OCI-LY1 (cell line): ENCODE measurements at regions not wholly inside any gene's neighbourhood (a gene's known extent, or its start where the extent isn't known, plus 50 kb on each side); places are given as distances from the start of the nearest gene placed in this dataset.

Experiments used
- H2AFZ ChIP-seq: fragments of 200-600 bp; sonication (generic), shearing (Covaris generic); 2 replicates; pipeline ENCODE4 v1.6.0; 2014; ENCODE audit warnings: antibody characterized with exemption, mild to moderate bottlenecking, low read length
- H3F3A ChIP-seq: fragments of 200-600 bp; sonication (generic), shearing (Covaris generic); 2 replicates; pipeline ENCODE4 v1.6.0; 2014; ENCODE audit warnings: mild to moderate bottlenecking, antibody characterized with exemption, low read length, moderate library complexity; ENCODE audit not compliant: insufficient read depth
- H3K27ac ChIP-seq: fragments of 200-600 bp; sonication (generic); 2 replicates; pipeline ENCODE4 v1.5.1; 2014; ENCODE audit warnings: low read length, mixed run types, mild to moderate bottlenecking, low read depth; ENCODE audit not compliant: poor library complexity, severe bottlenecking
- H3K27me3 ChIP-seq: fragments of 200-600 bp; sonication (generic); 2 replicates; pipeline ENCODE4 v1.6.0; 2014; ENCODE audit warnings: antibody characterized with exemption, mild to moderate bottlenecking, low read length, moderate library complexity; ENCODE audit not compliant: insufficient read depth
- H3K36me3 ChIP-seq: fragments of 200-600 bp; sonication (generic); 2 replicates; pipeline ENCODE4 v1.6.1; 2014; ENCODE audit warnings: mild to moderate bottlenecking, antibody characterized with exemption, low read length, moderate library complexity, mixed read lengths; ENCODE audit not compliant: insufficient read depth
- H3K4me1 ChIP-seq: fragments of 200-600 bp; sonication (generic); 2 replicates; pipeline ENCODE4 v1.5.1; 2014; ENCODE audit warnings: mild to moderate bottlenecking, low read length, moderate library complexity; ENCODE audit not compliant: insufficient read depth, severe bottlenecking
- H3K4me2 ChIP-seq: fragments of 200-600 bp; sonication (generic), shearing (Covaris generic); 2 replicates; pipeline ENCODE4 v1.6.1; 2014; ENCODE audit warnings: low read length
- H3K4me3 ChIP-seq: fragments of 200-600 bp; sonication (generic); 2 replicates; pipeline ENCODE4 v1.5.1; 2014; ENCODE audit warnings: low read length, low read depth, mild to moderate bottlenecking, mixed read lengths; ENCODE audit not compliant: poor library complexity, severe bottlenecking
- H3K79me2 ChIP-seq: fragments of 200-600 bp; shearing (Covaris generic); 2 replicates; pipeline ENCODE4 v1.6.1; 2016; ENCODE audit warnings: mixed run types, low read length, mixed read lengths; ENCODE audit not compliant: insufficient read depth
- H3K9ac ChIP-seq: fragments of 200-600 bp; sonication (generic), shearing (Covaris generic); 2 replicates; pipeline ENCODE4 v1.6.1; 2014; ENCODE audit warnings: mild to moderate bottlenecking, low read length, mixed read lengths
- H3K9me2 ChIP-seq: fragments of 200-600 bp; sonication (generic), shearing (Covaris generic); 2 replicates; pipeline ENCODE4 v1.6.1; 2014; ENCODE audit warnings: low read depth, mild to moderate bottlenecking, low read length, mixed read lengths
- H3K9me3 ChIP-seq: fragments of 200-600 bp; shearing (Covaris generic); 2 replicates; pipeline ENCODE4 v1.6.1; 2014; ENCODE audit warnings: low read length, mixed read lengths
- H4K20me1 ChIP-seq: fragments of 200-600 bp; sonication (generic), shearing (Covaris generic); 2 replicates; pipeline ENCODE4 v1.6.0; 2016; ENCODE audit warnings: mild to moderate bottlenecking, low read length; ENCODE audit not compliant: insufficient read depth
- CTCF ChIP-seq: fragments of 200-600 bp; sonication (generic), shearing (Covaris generic); IDR thresholded peaks from 2 replicates; pipeline ENCODE4 v1.5.1; 2017; ENCODE audit warnings: mild to moderate bottlenecking, antibody characterized with exemption, low read length, moderate library complexity, mixed read lengths
- EZH2 ChIP-seq: fragments of 200-600 bp; sonication (generic), shearing (Covaris generic); IDR thresholded peaks from 2 replicates; pipeline ENCODE4 v1.8.0; 2017; ENCODE audit warnings: borderline replicate concordance, mixed run types, mild to moderate bottlenecking, antibody characterized with exemption, low read length, moderate library complexity, mixed read lengths

GRCh38 chr4:138697851-138698250, 317.7 kb upstream of the NOCT start:
- no peaks in the 10 kb centered on the region for H3K9me3 ChIP-seq
- H3K36me3 ChIP-seq: no peaks in the 10 kb centered on the region
- no peak overlapping the region for H3K4me3 ChIP-seq
- H4K20me1 ChIP-seq: no peaks in the 10 kb centered on the region
- H3K27me3 ChIP-seq: no peaks in the 10 kb centered on the region
- H3K4me1 ChIP-seq: no peaks in the 10 kb centered on the region
- no peak overlapping the region for H3K27ac ChIP-seq
- no peaks in the 10 kb centered on the region for H3K9me2 ChIP-seq
- H3K9ac ChIP-seq: no peak overlapping the region
- no peaks in the 10 kb centered on the region for H3K79me2 ChIP-seq
- H2AFZ ChIP-seq: no peak overlapping the region
- TF ChIP-seq CTCF: no peak
- no peak for TF ChIP-seq EZH2
- no peaks in the 10 kb centered on the region for H3F3A ChIP-seq
- H3K4me2 ChIP-seq: no peak overlapping the region

- no peaks in the 10 kb centered on the region for H4K20me1 ChIP-seq
- no peak overlapping the region for H3K4me2 ChIP-seq
- H3F3A ChIP-seq: no peaks in the 10 kb centered on the region
- no peaks in the 10 kb centered on the region for H3K9me2 ChIP-seq
- no peaks in the 10 kb centered on the region for H3K79me2 ChIP-seq
- H3K9me3 ChIP-seq: no peaks in the 10 kb centered on the region
- no peaks in the 10 kb centered on the region for H3K4me1 ChIP-seq
- no peak overlapping the region for H3K4me3 ChIP-seq
- no peak overlapping the region for H3K9ac ChIP-seq
- no peaks in the 10 kb centered on the region for H3K27me3 ChIP-seq
- no peak for TF ChIP-seq EZH2
- no peak for TF ChIP-seq CTCF
- no peaks in the 10 kb centered on the region for H3K36me3 ChIP-seq
- H2AFZ ChIP-seq: no peak overlapping the region
- no peak overlapping the region for H3K27ac ChIP-seq
Observed at GRCh38 chr4:138696771-138697170, 318.8 kb upstream of the NOCT start.

- Histone ChIP-seq H3K79me2 (no peaks in the 10 kb centered on the region), H3K27ac (no peak overlapping the region), H3K9ac (no peak overlapping the region), H2AFZ (no peak overlapping the region), H3K36me3 (no peaks in the 10 kb centered on the region), H3K9me2 (no peaks in the 10 kb centered on the region), H3K4me3 (no peak overlapping the region), H4K20me1 (no peaks in the 10 kb centered on the region), H3K9me3 (no peaks in the 10 kb centered on the region), H3K27me3 (no peaks in the 10 kb centered on the region), H3K4me2 (no peak overlapping the region), H3K4me1 (no peaks in the 10 kb centered on the region), H3F3A (no peaks in the 10 kb centered on the region)
- TF ChIP-seq EZH2 (no peak), CTCF (no peak)
Observed at GRCh38 chr4:138696058-138696457, 319.5 kb upstream of the NOCT start.
